ENCODE measurements at regions not wholly inside any gene's neighbourhood (a gene's known extent, or its start where the extent isn't known, plus 50 kb on each side); places are given as distances from the start of the nearest gene placed in this dataset.
"Not testable (repeated sequence)": the region's sequence is repeated elsewhere in the genome, so short reads cannot be mapped to it uniquely, and the experiment has no call there.

DNA sequence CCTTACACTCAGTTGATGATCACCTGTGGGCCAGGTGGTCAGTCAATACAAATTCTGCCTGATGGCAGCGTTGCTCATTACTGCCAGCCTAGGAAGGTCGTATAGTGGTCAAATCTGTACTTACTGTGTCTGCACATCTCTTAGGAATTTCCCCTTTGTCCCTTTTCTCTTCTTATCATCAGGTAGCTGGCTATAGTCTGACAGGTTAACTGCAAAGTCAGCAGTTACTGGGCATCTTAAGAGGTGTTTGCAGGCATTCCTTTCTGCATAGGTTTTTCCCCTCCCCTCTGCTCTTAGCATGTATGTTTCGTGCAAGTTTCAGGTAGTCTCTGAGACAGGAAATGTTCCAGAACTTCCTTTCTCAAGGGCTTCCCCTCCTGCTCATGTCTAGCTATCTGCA lies 298.7 kb downstream of the LRRIQ3 start:
- H3K27me3 Mint-ChIP-seq = no peaks in the 10 kb centered on the region
- H3K4me1 Mint-ChIP-seq (ENCODE audit: low read depth) = no peaks in the 10 kb centered on the region
- H3K4me3 Mint-ChIP-seq = no peak overlapping the region
- intact Hi-C loops (cut with micrococcal nuclease) = no loop called here
- H3K27ac Mint-ChIP-seq = no peak overlapping the region
- H3K9me3 Mint-ChIP-seq = peaks cover 4% of the 10 kb centered on the region
- no peaks in the 10 kb centered on the region for H3K36me3 Mint-ChIP-seq (ENCODE audit: low read depth)

DNA sequence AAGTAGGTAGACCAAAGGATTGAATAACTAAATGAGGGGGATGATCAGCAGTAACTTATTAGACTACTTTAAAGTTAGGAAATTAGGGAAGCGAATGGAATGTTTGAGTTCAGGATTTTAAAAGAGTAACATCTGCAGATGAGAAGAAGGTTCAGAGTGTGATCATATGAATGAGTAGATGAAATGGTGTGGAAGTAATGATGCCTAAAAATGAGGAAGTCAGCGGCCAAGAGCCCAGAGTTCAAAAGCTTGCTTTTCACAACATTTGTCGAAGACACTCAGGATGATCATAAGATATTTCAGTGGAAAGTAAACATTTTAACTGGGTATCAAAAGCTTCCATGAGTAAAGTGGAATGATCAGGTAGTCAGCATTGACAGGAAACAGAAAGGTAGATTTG lies 299.4 kb downstream of the LRRIQ3 start:
- intact Hi-C loops (cut with micrococcal nuclease) = no loop called here
- Mint-ChIP-seq H3K9me3 (no peaks in the 10 kb centered on the region), H3K36me3 (ENCODE audit: low read depth) (no peaks in the 10 kb centered on the region), H3K27me3 (no peaks in the 10 kb centered on the region), H3K4me1 (ENCODE audit: low read depth) (no peaks in the 10 kb centered on the region), H3K4me3 (no peak overlapping the region), H3K27ac (no peak overlapping the region)

DNA sequence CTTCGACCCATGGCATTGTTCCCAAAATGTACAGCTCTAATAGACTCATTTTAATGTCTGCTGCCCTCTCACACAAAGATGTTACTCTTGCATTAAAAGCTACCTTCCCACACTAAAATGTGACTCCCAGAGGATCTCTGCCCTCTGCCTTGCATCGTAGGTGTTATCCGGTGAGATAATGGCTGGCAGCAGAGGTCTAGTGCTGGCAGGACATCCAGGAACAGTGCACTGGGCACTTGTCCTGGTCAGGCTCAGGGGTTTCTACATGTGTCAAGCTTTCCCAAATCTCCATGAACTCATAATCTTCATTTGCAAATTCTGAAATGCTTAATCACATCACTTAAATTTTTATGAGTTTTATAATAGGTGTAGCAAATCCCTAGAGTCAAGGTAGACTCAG lies 310.6 kb downstream of the LRRIQ3 start:
- intact Hi-C loops (cut with micrococcal nuclease) = no loop called here
- H3K4me1 Mint-ChIP-seq (ENCODE audit: low read depth) = no peaks in the 10 kb centered on the region

DNA sequence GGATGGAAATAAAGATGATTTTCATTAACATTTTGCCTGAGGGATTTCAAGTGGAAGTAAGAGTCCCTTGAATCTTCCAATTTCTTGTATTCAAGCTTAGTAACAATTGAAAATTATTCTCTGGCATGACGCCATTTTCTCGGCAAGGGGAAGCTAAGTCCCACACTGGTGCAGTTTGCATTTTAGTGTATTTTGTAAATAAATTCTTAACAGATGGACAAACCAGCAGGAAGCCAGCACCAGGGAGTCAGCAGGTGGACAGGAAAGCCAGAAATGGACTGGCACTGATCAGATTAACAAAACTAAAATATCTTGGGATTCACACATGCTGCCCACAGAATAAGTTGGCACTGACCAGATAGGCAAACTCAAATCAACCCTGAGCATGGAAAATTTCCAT lies 311.3 kb downstream of the LRRIQ3 start:
- no peaks in the 10 kb centered on the region for H3K36me3 Mint-ChIP-seq (ENCODE audit: low read depth)
- H3K27me3 Mint-ChIP-seq = no peaks in the 10 kb centered on the region
- H3K4me1 Mint-ChIP-seq (ENCODE audit: low read depth) = no peaks in the 10 kb centered on the region
- H3K4me3 Mint-ChIP-seq = no peak overlapping the region
- intact Hi-C loops (cut with micrococcal nuclease) = no loop called here
- no peak overlapping the region for H3K27ac Mint-ChIP-seq
- H3K9me3 Mint-ChIP-seq = peaks cover 12% of the 10 kb centered on the region

More for the DNA sequence above, 310.6 kb downstream of the LRRIQ3 start:
- no peaks in the 10 kb centered on the region for H3K36me3 Mint-ChIP-seq (ENCODE audit: low read depth)
- peaks cover 12% of the 10 kb centered on the region for H3K9me3 Mint-ChIP-seq
- no peaks in the 10 kb centered on the region for H3K27me3 Mint-ChIP-seq
- no peak overlapping the region for H3K4me3 Mint-ChIP-seq
- no peak overlapping the region for H3K27ac Mint-ChIP-seq

DNA sequence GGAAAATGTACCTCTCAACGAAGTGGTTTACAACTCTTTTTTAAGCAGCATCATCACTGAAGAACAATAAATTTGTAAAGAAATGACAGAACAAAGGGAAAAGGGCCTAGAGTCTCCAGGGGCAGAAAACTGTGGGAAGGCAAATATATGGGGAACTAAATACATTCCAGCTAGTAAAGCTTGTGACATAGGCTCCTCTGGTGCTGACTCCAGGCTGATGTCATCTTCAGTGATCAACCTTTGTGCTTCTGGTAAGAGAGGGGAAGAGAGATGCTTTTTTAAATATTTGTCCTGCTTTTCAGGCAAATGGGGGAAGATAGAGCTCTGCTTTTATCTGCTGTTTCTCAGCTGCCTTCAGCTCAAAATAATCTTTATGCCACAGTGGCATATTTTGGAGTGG lies 323.2 kb downstream of the LRRIQ3 start:
- Mint-ChIP-seq H3K4me3 (no peak overlapping the region), H3K27me3 (no peaks in the 10 kb centered on the region), H3K36me3 (ENCODE audit: low read depth) (no peaks in the 10 kb centered on the region), H3K4me1 (ENCODE audit: low read depth) (no peaks in the 10 kb centered on the region), H3K9me3 (peaks cover 25% of the 10 kb centered on the region), H3K27ac (no peak overlapping the region)
- intact Hi-C loops (cut with micrococcal nuclease) = no loop called here

GRCh38 chr1:73868810-73869336 lies 329.1 kb downstream of the LRRIQ3 start:
- H3K27ac Mint-ChIP-seq = no peak overlapping the region
- intact Hi-C loops (cut with micrococcal nuclease) = no loop called here
- H3K4me1 Mint-ChIP-seq (ENCODE audit: low read depth) = no peaks in the 10 kb centered on the region
- H3K4me3 Mint-ChIP-seq = no peak overlapping the region
- H3K36me3 Mint-ChIP-seq (ENCODE audit: low read depth) = no peaks in the 10 kb centered on the region
- no peaks in the 10 kb centered on the region for H3K27me3 Mint-ChIP-seq
- no peaks in the 10 kb centered on the region for H3K9me3 Mint-ChIP-seq

GRCh38 chr1:73862355-73862754 lies 335.6 kb downstream of the LRRIQ3 start:
- Mint-ChIP-seq H3K9me3 (peaks cover 6% of the 10 kb centered on the region), H3K4me1 (ENCODE audit: low read depth) (no peaks in the 10 kb centered on the region), H3K27ac (no peak overlapping the region), H3K27me3 (no peaks in the 10 kb centered on the region), H3K4me3 (no peak overlapping the region), H3K36me3 (ENCODE audit: low read depth) (no peaks in the 10 kb centered on the region)
- intact Hi-C loops (cut with micrococcal nuclease) = no loop called here

DNA sequence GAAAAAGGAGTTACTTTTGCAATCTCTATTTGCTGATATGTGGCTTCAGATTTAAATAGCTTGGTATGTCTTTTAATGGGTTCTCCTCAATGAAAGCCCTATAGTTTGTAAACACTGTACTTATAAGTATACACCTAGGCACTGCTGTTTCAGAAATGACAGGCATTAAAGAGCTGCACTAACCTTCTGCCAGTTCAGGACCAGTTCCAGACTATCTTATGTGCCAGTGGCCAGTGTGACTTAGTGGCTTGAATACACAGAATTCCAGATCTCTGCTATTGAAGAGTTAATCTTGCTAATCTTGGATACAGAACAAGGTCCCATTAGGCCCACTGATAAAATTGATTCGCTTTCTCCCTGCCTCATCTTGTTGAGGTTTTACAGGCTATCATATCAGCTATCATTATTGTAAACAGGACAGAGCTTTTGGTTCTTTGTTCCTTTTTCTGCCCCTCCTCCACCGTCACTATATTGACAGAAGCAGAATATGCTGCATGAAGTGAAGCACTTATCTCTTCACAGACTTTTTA lies 337.5 kb downstream of the LRRIQ3 start:
- H3K9me3 Mint-ChIP-seq = peaks cover 6% of the 10 kb centered on the region
- no peaks in the 10 kb centered on the region for H3K4me1 Mint-ChIP-seq (ENCODE audit: low read depth)
- no peak overlapping the region for H3K4me3 Mint-ChIP-seq
- H3K36me3 Mint-ChIP-seq (ENCODE audit: low read depth) = no peaks in the 10 kb centered on the region
- intact Hi-C loops (cut with micrococcal nuclease) = no loop called here
- H3K27me3 Mint-ChIP-seq = no peaks in the 10 kb centered on the region
- H3K27ac Mint-ChIP-seq = no peak overlapping the region

DNA sequence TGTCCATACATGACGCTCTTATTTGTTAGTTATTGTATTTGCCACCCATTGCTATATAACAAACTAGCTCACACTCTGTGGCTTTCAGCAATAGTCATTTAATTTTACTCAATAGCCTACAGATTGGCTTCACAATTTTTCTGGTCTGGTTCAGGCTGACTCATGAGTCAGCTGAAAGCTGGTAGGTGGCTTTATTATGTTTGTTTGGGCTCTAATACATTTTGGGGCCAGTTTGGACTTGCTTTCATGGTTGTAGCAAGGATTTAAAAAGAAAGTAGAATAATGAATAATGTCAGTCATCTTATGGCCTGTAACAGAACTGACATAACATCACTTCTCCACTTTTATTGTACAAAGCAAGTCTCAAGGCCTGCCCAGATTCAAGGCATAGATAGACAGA lies 338.7 kb downstream of the LRRIQ3 start:
- H3K27me3 Mint-ChIP-seq = no peaks in the 10 kb centered on the region
- H3K27ac Mint-ChIP-seq = no peak overlapping the region
- H3K36me3 Mint-ChIP-seq (ENCODE audit: low read depth) = no peaks in the 10 kb centered on the region
- H3K4me3 Mint-ChIP-seq = no peak overlapping the region
- no peaks in the 10 kb centered on the region for H3K4me1 Mint-ChIP-seq (ENCODE audit: low read depth)
- intact Hi-C loops (cut with micrococcal nuclease) = no loop called here
- peaks cover 12% of the 10 kb centered on the region for H3K9me3 Mint-ChIP-seq

GRCh38 chr1:73854527-73854926 lies 343.4 kb downstream of the LRRIQ3 start:
- Mint-ChIP-seq H3K36me3 (ENCODE audit: low read depth) (no peaks in the 10 kb centered on the region), H3K4me1 (ENCODE audit: low read depth) (no peaks in the 10 kb centered on the region), H3K4me3 (no peak overlapping the region), H3K27ac (no peak overlapping the region), H3K9me3 (peaks cover 26% of the 10 kb centered on the region), H3K27me3 (no peaks in the 10 kb centered on the region)
- intact Hi-C loops (cut with micrococcal nuclease) = no loop called here

DNA sequence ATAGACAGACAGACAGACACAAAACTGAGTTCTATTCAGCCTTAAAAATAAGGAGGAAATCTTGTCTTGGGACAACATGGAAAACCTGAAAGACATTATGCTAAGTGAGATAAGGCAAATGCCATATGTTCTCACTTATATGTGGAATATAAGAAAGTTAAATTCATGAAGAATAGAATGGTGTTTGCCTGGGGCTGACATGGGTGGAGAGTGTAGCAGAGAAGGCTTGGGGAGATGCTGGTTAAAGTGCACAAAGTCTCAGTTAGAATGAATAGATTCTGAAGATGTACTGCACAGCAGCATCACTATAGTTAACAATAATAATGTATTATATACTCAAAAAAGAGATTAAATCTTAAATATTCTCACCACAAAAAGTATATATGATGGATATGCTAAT lies 355.5 kb downstream of the LRRIQ3 start:
- Mint-ChIP-seq H3K4me3 (no peak overlapping the region), H3K27me3 (no peaks in the 10 kb centered on the region), H3K36me3 (ENCODE audit: low read depth) (no peaks in the 10 kb centered on the region), H3K4me1 (ENCODE audit: low read depth) (no peaks in the 10 kb centered on the region), H3K27ac (no peak overlapping the region), H3K9me3 (no peaks in the 10 kb centered on the region)
- intact Hi-C loops (cut with micrococcal nuclease) = no loop called here

DNA sequence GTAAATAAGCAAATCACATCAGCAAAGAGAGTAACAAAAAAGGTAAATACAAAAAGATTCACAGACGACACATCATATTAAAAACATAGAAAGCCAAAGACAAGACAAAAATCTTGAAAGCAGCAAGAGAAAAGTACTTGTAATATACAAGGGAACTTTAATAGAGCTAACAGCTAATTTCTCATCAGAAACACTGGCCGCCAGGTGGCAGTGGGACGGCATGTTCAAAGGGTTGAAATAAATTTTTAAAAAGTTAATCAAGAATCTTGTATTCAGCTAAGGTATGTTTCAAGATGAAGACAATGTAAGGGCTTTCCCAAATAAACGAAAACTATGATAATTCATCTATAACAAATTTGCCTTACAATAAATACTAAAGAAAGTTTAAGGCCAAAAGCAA lies 358.1 kb downstream of the LRRIQ3 start:
- no peaks in the 10 kb centered on the region for H3K9me3 Mint-ChIP-seq
- H3K4me1 Mint-ChIP-seq (ENCODE audit: low read depth) = no peaks in the 10 kb centered on the region
- H3K36me3 Mint-ChIP-seq (ENCODE audit: low read depth) = no peaks in the 10 kb centered on the region
- intact Hi-C loops (cut with micrococcal nuclease) = no loop called here
- no peak overlapping the region for H3K4me3 Mint-ChIP-seq
- no peak overlapping the region for H3K27ac Mint-ChIP-seq
- H3K27me3 Mint-ChIP-seq = no peaks in the 10 kb centered on the region

DNA sequence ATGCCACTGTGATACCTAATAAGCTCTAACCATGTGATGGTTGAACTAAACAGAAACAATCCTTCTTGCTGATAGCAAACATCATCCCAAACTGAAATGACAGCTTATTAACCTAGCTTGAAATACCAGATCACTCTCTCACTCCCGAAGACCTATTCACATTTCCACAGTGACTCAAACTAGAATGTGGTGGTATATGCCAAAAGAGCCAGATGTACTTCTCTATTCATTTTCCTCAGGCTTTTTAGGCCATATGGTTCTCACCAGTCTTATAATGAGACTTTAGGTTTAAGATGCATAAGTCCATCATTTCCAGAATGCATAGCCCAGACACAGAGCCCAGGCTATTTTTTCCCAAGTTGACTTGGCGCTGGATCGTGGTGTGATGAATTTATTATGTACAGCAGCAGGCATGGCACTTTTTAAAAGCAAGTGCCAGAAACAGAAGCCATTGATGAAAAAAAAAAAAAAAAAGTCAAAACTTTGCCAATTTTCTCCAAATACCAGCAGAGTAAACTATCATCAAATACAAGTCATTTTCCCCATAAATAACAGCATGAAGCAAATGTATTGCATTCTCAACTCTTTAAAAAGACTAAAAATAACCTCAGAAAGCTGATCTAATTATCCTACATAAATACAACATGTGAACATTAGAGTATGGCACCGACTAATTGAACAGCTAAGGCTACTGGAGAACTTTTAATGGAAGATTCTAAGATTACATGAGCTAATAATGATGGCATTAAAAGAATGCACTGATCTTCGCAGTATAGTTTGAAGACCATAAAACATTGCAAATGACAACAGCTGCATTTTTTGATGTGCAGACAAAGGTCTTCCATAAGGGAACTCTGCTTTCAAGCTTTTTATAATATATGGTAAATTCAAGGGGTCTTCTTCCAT lies 365.4 kb downstream of the LRRIQ3 start:
- no peaks in the 10 kb centered on the region for H3K27me3 Mint-ChIP-seq
- H3K9me3 Mint-ChIP-seq = no peaks in the 10 kb centered on the region
- H3K4me3 Mint-ChIP-seq = no peak overlapping the region
- no peaks in the 10 kb centered on the region for H3K36me3 Mint-ChIP-seq (ENCODE audit: low read depth)
- no peak overlapping the region for H3K27ac Mint-ChIP-seq
- intact Hi-C loops (cut with micrococcal nuclease) = no loop called here
- H3K4me1 Mint-ChIP-seq (ENCODE audit: low read depth) = no peaks in the 10 kb centered on the region

- H3K9me3 Mint-ChIP-seq; H3K4me1 Mint-ChIP-seq (ENCODE audit: low read depth); H3K27ac Mint-ChIP-seq; H3K36me3 Mint-ChIP-seq (ENCODE audit: low read depth); H3K4me3 Mint-ChIP-seq; H3K27me3 Mint-ChIP-seq; intact Hi-C loops (cut with micrococcal nuclease): not testable (repeated sequence)
Measured at GRCh38 chr1:73827283-73827682, 370.7 kb downstream of the LRRIQ3 start.

DNA sequence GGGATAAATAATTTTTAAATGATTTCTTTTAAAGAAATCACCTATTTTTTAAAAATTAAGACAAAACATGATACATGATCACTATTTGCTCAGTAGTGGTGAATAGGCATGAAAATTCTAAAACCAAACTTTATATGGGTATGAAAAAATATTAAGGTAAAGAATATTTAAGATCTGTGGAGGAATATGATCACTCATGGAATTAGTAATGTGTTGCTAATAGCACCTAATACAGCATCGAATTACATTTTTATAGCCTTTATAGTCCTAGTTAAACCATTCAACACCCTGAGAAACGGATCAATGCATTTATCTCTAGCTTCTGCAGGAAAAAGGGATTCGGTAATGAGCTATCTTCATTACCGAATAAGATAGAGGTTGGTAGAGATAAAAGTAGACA lies 373.9 kb downstream of the LRRIQ3 start:
- intact Hi-C loops (cut with micrococcal nuclease) = no loop called here
- no peak overlapping the region for H3K4me3 Mint-ChIP-seq
- H3K4me1 Mint-ChIP-seq (ENCODE audit: low read depth) = no peaks in the 10 kb centered on the region
- H3K27me3 Mint-ChIP-seq = no peaks in the 10 kb centered on the region
- no peak overlapping the region for H3K27ac Mint-ChIP-seq
- no peaks in the 10 kb centered on the region for H3K36me3 Mint-ChIP-seq (ENCODE audit: low read depth)
- H3K9me3 Mint-ChIP-seq = no peaks in the 10 kb centered on the region
